ENCODE measurements at regions not wholly inside any gene's neighbourhood (a gene's known extent, or its start where the extent isn't known, plus 50 kb on each side); places are given as distances from the start of the nearest gene placed in this dataset.

GRCh38 chr13:37353911-37354310, 244.7 kb downstream of the POSTN start:
- TF ChIP-seq CTCF (IDR thresholded peaks at IDR 0.05; ENCODE audit: low read depth, low read length, poor library complexity, severe bottlenecking) (no peak), EZH2phosphoT487 (IDR thresholded peaks at IDR 0.05; ENCODE audit: borderline replicate concordance, low read length) (no peak)

All from DOHH2 (cell line).